MM.1S (cell line): ENCODE measurements at regions not wholly inside any gene's neighbourhood (a gene's known extent, or its start where the extent isn't known, plus 50 kb on each side); places are given as distances from the start of the nearest gene placed in this dataset.

Source experiments
- DNase-seq: peaks from one replicate; pipeline ENCODE4 v3.0.0-alpha.2; 2015
- H2AFZ ChIP-seq: fragments of 300-600 bp; sonication (generic); 2 replicates; pipeline ENCODE4 v1.6.0; 2016; ENCODE audit warnings: antibody characterized with exemption, low read length
- H3F3A ChIP-seq: fragments of 300-600 bp; sonication (generic); 2 replicates; pipeline ENCODE4 v1.6.1; 2016; ENCODE audit warnings: mild to moderate bottlenecking, antibody characterized with exemption, low read length, moderate library complexity, mixed read lengths; ENCODE audit not compliant: insufficient read depth
- H3K27ac ChIP-seq: fragments of 300-600 bp; sonication (generic); 2 replicates; pipeline ENCODE4 v1.5.1; 2016; ENCODE audit warnings: mild to moderate bottlenecking, low read length
- H3K27me3 ChIP-seq: fragments of 300-600 bp; sonication (generic); replicated peaks from 2 replicates; pipeline ENCODE4 v1.6.0; 2016; ENCODE audit warnings: low read length; ENCODE audit not compliant: insufficient read depth
- H3K36me3 ChIP-seq: fragments of 300-600 bp; sonication (generic); replicated peaks from 2 replicates; pipeline ENCODE4 v1.6.1; 2016; ENCODE audit warnings: mild to moderate bottlenecking, low read length, mixed read lengths; ENCODE audit not compliant: insufficient read depth
- H3K4me1 ChIP-seq: fragments of 300-600 bp; sonication (generic); 2 replicates; pipeline ENCODE4 v1.6.1; 2016; ENCODE audit warnings: low read length, mixed read lengths
- H3K4me2 ChIP-seq: fragments of 300-600 bp; sonication (generic); 2 replicates; pipeline ENCODE4 v1.6.0; 2016; ENCODE audit warnings: low read depth, low read length
- H3K4me3 ChIP-seq: fragments of 300-600 bp; sonication (generic); 2 replicates; pipeline ENCODE4 v1.5.1; 2016; ENCODE audit warnings: low read length, mixed read lengths
- H3K79me2 ChIP-seq: fragments of 300-600 bp; sonication (generic); 2 replicates; pipeline ENCODE4 v1.6.1; 2016; ENCODE audit warnings: mixed run types, low read length, mixed read lengths
- H3K9ac ChIP-seq: fragments of 300-600 bp; sonication (generic); 2 replicates; pipeline ENCODE4 v1.6.1; 2016; ENCODE audit warnings: low read length, mixed read lengths
- H3K9me2 ChIP-seq: fragments of 300-600 bp; sonication (generic); replicated peaks from 2 replicates; pipeline ENCODE4 v1.6.1; 2016; ENCODE audit warnings: mild to moderate bottlenecking, low read length, mixed read lengths; ENCODE audit not compliant: insufficient read depth
- H3K9me3 ChIP-seq: fragments of 300-600 bp; sonication (generic); replicated peaks from 2 replicates; pipeline ENCODE4 v1.6.1; 2016; ENCODE audit warnings: mild to moderate bottlenecking, low read length, mixed read lengths; ENCODE audit not compliant: insufficient read depth
- H4K20me1 ChIP-seq: fragments of 300-600 bp; sonication (generic); 2 replicates; pipeline ENCODE4 v1.6.1; 2016; ENCODE audit warnings: mild to moderate bottlenecking, low read length, moderate library complexity, mixed read lengths; ENCODE audit not compliant: insufficient read depth
- CTCF ChIP-seq: fragments of 300-600 bp; sonication (generic); IDR thresholded peaks from 2 replicates; pipeline ENCODE4 v1.5.1; 2016; ENCODE audit warnings: antibody characterized with exemption, low read length, mixed read lengths
- EZH2 ChIP-seq: fragments of 300-600 bp; sonication (generic); optimal IDR thresholded peaks from 2 replicates; pipeline ENCODE3; 2017; ENCODE audit warnings: low read depth, mild to moderate bottlenecking, antibody characterized with exemption, low read length, mixed read lengths
- EZH2phosphoT487 ChIP-seq: fragments of 300-600 bp; sonication (generic); IDR thresholded peaks from 2 replicates; pipeline ENCODE4 v1.6.1; 2018; ENCODE audit warnings: antibody characterized with exemption, low read length

GRCh38 chr11:13163158-13163557, 114.4 kb upstream of the BMAL1 start:
- no peak overlapping the region for H3K9ac ChIP-seq
- no peaks in the 10 kb centered on the region for H3K4me1 ChIP-seq
- H3K27me3 ChIP-seq = no peaks in the 10 kb centered on the region
- TF ChIP-seq CTCF (no peak), EZH2phosphoT487 (no peak), EZH2 (no peak)
- H4K20me1 ChIP-seq = no peaks in the 10 kb centered on the region
- no peak overlapping the region for H3K4me2 ChIP-seq
- H3K9me3 ChIP-seq = no peaks in the 10 kb centered on the region
- H2AFZ ChIP-seq = no peak overlapping the region
- no peak for DNase-seq
- H3K36me3 ChIP-seq = no peaks in the 10 kb centered on the region
- H3K4me3 ChIP-seq = no peak overlapping the region
- no peaks in the 10 kb centered on the region for H3K9me2 ChIP-seq
- no peaks in the 10 kb centered on the region for H3F3A ChIP-seq
- H3K79me2 ChIP-seq = no peaks in the 10 kb centered on the region
- H3K27ac ChIP-seq = no peak overlapping the region

- no peak for TF ChIP-seq CTCF
- TF ChIP-seq EZH2phosphoT487 = no peak
- no peak for TF ChIP-seq EZH2
Observed at GRCh38 chr11:13166036-13166435, 111.6 kb upstream of the BMAL1 start.

GRCh38 chr11:13168271-13168670, 109.3 kb upstream of the BMAL1 start:
- H3K4me1 ChIP-seq = no peaks in the 10 kb centered on the region
- no peaks in the 10 kb centered on the region for H3K27me3 ChIP-seq
- no peak overlapping the region for H2AFZ ChIP-seq
- no peak for DNase-seq
- no peaks in the 10 kb centered on the region for H3K9me3 ChIP-seq
- no peak overlapping the region for H3K4me2 ChIP-seq
- no peaks in the 10 kb centered on the region for H3K79me2 ChIP-seq
- H3F3A ChIP-seq = no peaks in the 10 kb centered on the region
- no peak overlapping the region for H3K27ac ChIP-seq
- H3K4me3 ChIP-seq = no peak overlapping the region
- TF ChIP-seq CTCF (no peak), EZH2phosphoT487 (no peak), EZH2 (no peak)
- H3K36me3 ChIP-seq = no peaks in the 10 kb centered on the region
- H3K9ac ChIP-seq = no peak overlapping the region
- no peaks in the 10 kb centered on the region for H3K9me2 ChIP-seq
- no peaks in the 10 kb centered on the region for H4K20me1 ChIP-seq

More at GRCh38 chr11:13166036-13166435, 111.6 kb upstream of the BMAL1 start:
- no peak for DNase-seq
- Histone ChIP-seq H3K9me2 (no peaks in the 10 kb centered on the region), H3K4me3 (no peak overlapping the region), H3K27me3 (no peaks in the 10 kb centered on the region), H3K9ac (no peak overlapping the region), H3K9me3 (no peaks in the 10 kb centered on the region), H3F3A (no peaks in the 10 kb centered on the region), H3K27ac (no peak overlapping the region), H3K79me2 (no peaks in the 10 kb centered on the region), H3K4me2 (no peak overlapping the region), H2AFZ (no peak overlapping the region), H3K4me1 (no peaks in the 10 kb centered on the region), H3K36me3 (no peaks in the 10 kb centered on the region), H4K20me1 (no peaks in the 10 kb centered on the region)

- no peak for DNase-seq
- H3K4me1 ChIP-seq = no peaks in the 10 kb centered on the region
- no peak overlapping the region for H3K27ac ChIP-seq
- H3K79me2 ChIP-seq = no peaks in the 10 kb centered on the region
- no peaks in the 10 kb centered on the region for H3K9me2 ChIP-seq
- H3K4me2 ChIP-seq = no peak overlapping the region
- no peak overlapping the region for H3K9ac ChIP-seq
- no peak overlapping the region for H2AFZ ChIP-seq
- no peaks in the 10 kb centered on the region for H4K20me1 ChIP-seq
- no peaks in the 10 kb centered on the region for H3K27me3 ChIP-seq
- no peaks in the 10 kb centered on the region for H3K36me3 ChIP-seq
- H3F3A ChIP-seq = no peaks in the 10 kb centered on the region
- H3K4me3 ChIP-seq = no peak overlapping the region
- TF ChIP-seq EZH2 = no peak
- TF ChIP-seq CTCF = no peak
- TF ChIP-seq EZH2phosphoT487 = no peak
- no peaks in the 10 kb centered on the region for H3K9me3 ChIP-seq
Observed at GRCh38 chr11:13169709-13170108, 107.9 kb upstream of the BMAL1 start.
